H1 (cell line): ENCODE measurements at regions not wholly inside any gene's neighbourhood (a gene's known extent, or its start where the extent isn't known, plus 50 kb on each side); places are given as distances from the start of the nearest gene placed in this dataset.

Experiments used
- CTCF ChIA-PET: fragments of 300-600 bp; sonication (Branson Sonifier 250); formaldehyde crosslinking; loops from one replicate; lab custom pipeline; 2021; ENCODE audit not compliant: partially characterized antibody; lab: Charles Lee
- POLR2A ChIA-PET: fragments of 300-600 bp; sonication (Branson Sonifier 250); formaldehyde crosslinking; loops from one replicate; lab custom pipeline; 2021; ENCODE audit warnings: inconsistent platforms; ENCODE audit not compliant: partially characterized antibody; lab: Charles Lee
- DNase-seq, 2 experiments: peaks; one replicate each; pipeline versions ENCODE4 v3.0.0 to v3.0.0-alpha.2; 2010 to 2022; ENCODE audit warnings: low spot score in 2 of 2, low read depth in 1 of 2, mixed read lengths in 1 of 2
- FAIRE-seq: peaks from 2 replicates; lab custom pipeline; 2011; peaks lifted over from hg19 to GRCh38; lab: Jason Lieb, UNC
- H2AFZ ChIP-seq: 2 replicates; pipeline ENCODE4 v1.8.1; 2012; ENCODE audit warnings: low read length, inconsistent platforms
- H2AK5ac ChIP-seq: 2 replicates; pipeline ENCODE4 v1.6.1; 2013; ENCODE audit warnings: low read depth, low read length
- H2BK120ac ChIP-seq: replicated peaks from 2 replicates; pipeline ENCODE3; 2013; ENCODE audit warnings: low read depth, low read length, inconsistent platforms
- H2BK12ac ChIP-seq: 2 replicates; pipeline ENCODE4 v1.6.1; 2013; ENCODE audit warnings: low read depth, low read length
- H2BK15ac ChIP-seq: 2 replicates; pipeline ENCODE4 v1.6.1; 2013; ENCODE audit warnings: low read length
- H2BK20ac ChIP-seq: 2 replicates; pipeline ENCODE4 v1.6.1; 2013; ENCODE audit warnings: low read length
- H2BK5ac ChIP-seq: 2 replicates; pipeline ENCODE4 v1.6.1; 2013; ENCODE audit warnings: low read depth, low read length
- H3K14ac ChIP-seq: 2 replicates; pipeline ENCODE4 v1.6.1; 2013; ENCODE audit warnings: inconsistent platforms; ENCODE audit not compliant: insufficient read length
- H3K18ac ChIP-seq: 2 replicates; pipeline ENCODE4 v1.6.1; 2013; ENCODE audit warnings: low read length; ENCODE audit errors: extremely low read depth
- H3K23ac ChIP-seq: 2 replicates; pipeline ENCODE4 v1.6.1; 2013; ENCODE audit warnings: inconsistent platforms; ENCODE audit not compliant: insufficient read length
- H3K23me2 ChIP-seq: 2 replicates; pipeline ENCODE4 v1.6.1; 2013; ENCODE audit warnings: low read depth, low read length
- H3K27ac ChIP-seq: 2 replicates; pipeline ENCODE4 v1.6.1; 2011; ENCODE audit warnings: low read depth, low read length, inconsistent platforms
- H3K27me3 ChIP-seq, 4 experiments: replicated peaks in 1 of 4; 1 replicate in 1 of 4; 2 replicates in 3 of 4; pipeline versions ENCODE4 v1.6.1 to v1.8.1; 2011 to 2013; ENCODE audit warnings: low read length in 3 of 4, mild to moderate bottlenecking in 3 of 4, inconsistent platforms in 2 of 4, mixed read lengths in 2 of 4, moderate library complexity in 1 of 4; ENCODE audit not compliant: control insufficient read depth in 3 of 4, insufficient read depth in 3 of 4; ENCODE audit errors: extremely low read depth in 1 of 4
- H3K36me3 ChIP-seq, 4 experiments: 2 replicates each; pipeline versions ENCODE4 v1.6.1 to v1.8.1; 2011 to 2013; ENCODE audit warnings: mild to moderate bottlenecking in 4 of 4, low read length in 3 of 4, moderate library complexity in 2 of 4, control low read depth in 1 of 4, inconsistent platforms in 1 of 4; ENCODE audit not compliant: insufficient read depth in 4 of 4, control insufficient read depth in 2 of 4
- H3K4ac ChIP-seq: replicated peaks from 2 replicates; pipeline ENCODE3; 2013; ENCODE audit warnings: low read length, low read depth, mixed read lengths, inconsistent platforms; ENCODE audit not compliant: insufficient read length
- H3K4me1 ChIP-seq, 4 experiments: replicated peaks in 1 of 4; 1 replicate in 1 of 4; 2 replicates in 3 of 4; pipeline versions ENCODE4 v1.6.1 to v1.8.1; 2011 to 2013; ENCODE audit warnings: low read length in 3 of 4, inconsistent platforms in 2 of 4, mixed read lengths in 1 of 4; ENCODE audit not compliant: insufficient read depth in 4 of 4, control insufficient read depth in 3 of 4
- H3K4me2 ChIP-seq, 2 experiments: 2 replicates each; pipeline versions ENCODE4 v1.6.1 to v1.8.1; 2011 to 2013; ENCODE audit warnings: low read depth in 2 of 2, low read length in 2 of 2, control low read depth in 1 of 2, inconsistent platforms in 1 of 2, mild to moderate bottlenecking in 1 of 2; ENCODE audit not compliant: insufficient read depth in 1 of 2
- H3K4me3 ChIP-seq, 4 experiments: fragments of 200-600, 300-600 bp in 1 of 4; sonication (generic), shearing (Covaris generic), sonication (Bioruptor Twin) in 1 of 4; 2 replicates each; pipeline versions ENCODE4 v1.5.1 to v1.8.1; 2011 to 2016; ENCODE audit warnings: low read length in 4 of 4, low read depth in 3 of 4, control low read depth in 2 of 4, inconsistent platforms in 2 of 4, mild to moderate bottlenecking in 2 of 4, mixed read lengths in 1 of 4, moderate library complexity in 1 of 4; ENCODE audit not compliant: insufficient read depth in 2 of 4; ENCODE audit errors: extremely low read depth in 1 of 4
- H3K56ac ChIP-seq: replicated peaks from 2 replicates; pipeline ENCODE3; 2013; ENCODE audit warnings: low read depth, mild to moderate bottlenecking, mixed read lengths, low read length, inconsistent platforms; ENCODE audit not compliant: insufficient read length
- H3K79me1 ChIP-seq: 2 replicates; pipeline ENCODE4 v1.6.1; 2013; ENCODE audit warnings: low read depth, low read length, control low read depth
- H3K79me2 ChIP-seq, 2 experiments: 2 replicates each; pipeline versions ENCODE4 v1.6.1 to v1.8.1; 2012 to 2013; ENCODE audit warnings: low read length in 2 of 2, mild to moderate bottlenecking in 2 of 2, inconsistent platforms in 1 of 2; ENCODE audit not compliant: insufficient read depth in 2 of 2, control insufficient read depth in 1 of 2
- H3K9ac ChIP-seq, 4 experiments: replicated peaks in 1 of 4; 1 replicate in 1 of 4; 2 replicates in 3 of 4; pipeline versions ENCODE4 v1.6.1 to v1.8.1; 2011 to 2013; ENCODE audit warnings: low read depth in 3 of 4, low read length in 3 of 4, control low read depth in 2 of 4, mild to moderate bottlenecking in 2 of 4, moderate library complexity in 2 of 4, inconsistent platforms in 1 of 4; ENCODE audit errors: extremely low read depth in 1 of 4
- H3K9me3 ChIP-seq, 2 experiments: 2 replicates each; pipeline versions ENCODE4 v1.6.1 to v1.8.1; 2012 to 2013; ENCODE audit warnings: mild to moderate bottlenecking in 2 of 2, moderate library complexity in 2 of 2, control low read depth in 1 of 2, inconsistent platforms in 1 of 2, low read depth in 1 of 2, low read length in 1 of 2, mixed read lengths in 1 of 2; ENCODE audit not compliant: insufficient read depth in 2 of 2
- H4K20me1 ChIP-seq, 2 experiments: replicated peaks in 1 of 2; 2 replicates each; pipeline versions ENCODE3 to v1.8.1; 2011 to 2013; ENCODE audit warnings: inconsistent platforms in 2 of 2, low read length in 2 of 2, mild to moderate bottlenecking in 1 of 2; ENCODE audit not compliant: insufficient read depth in 2 of 2, control insufficient read depth in 1 of 2
- H4K5ac ChIP-seq: 2 replicates; pipeline ENCODE4 v1.6.1; 2013; ENCODE audit warnings: low read length, low read depth, mixed read lengths, inconsistent platforms; ENCODE audit not compliant: insufficient read length
- H4K8ac ChIP-seq: 2 replicates; pipeline ENCODE4 v1.8.0; 2013; ENCODE audit warnings: mild to moderate bottlenecking, moderate library complexity, low read length, inconsistent platforms; ENCODE audit not compliant: insufficient read depth; ENCODE audit errors: extremely low read depth
- H4K91ac ChIP-seq: replicated peaks from 2 replicates; pipeline ENCODE3; 2013; ENCODE audit warnings: low read length, mixed read lengths, inconsistent platforms; ENCODE audit not compliant: insufficient read length
- ASH2L ChIP-seq: fragments of 200-600, 300-600 bp; sonication (generic); IDR thresholded peaks from one replicate; pipeline ENCODE4 v1.7.1; 2017; ENCODE audit warnings: low read length
- BACH1 ChIP-seq: IDR thresholded peaks from 2 replicates; pipeline ENCODE4 v1.6.1; 2012; ENCODE audit warnings: low read length, improper control_type of control experiment
- BRCA1 ChIP-seq: IDR thresholded peaks from 2 replicates; pipeline ENCODE4 v1.6.1; 2012; ENCODE audit warnings: low read depth, low read length, improper control_type of control experiment
- RBBP5 ChIP-seq: IDR thresholded peaks from 2 replicates; pipeline ENCODE4 v1.7.1; 2012; ENCODE audit warnings: low read depth, mild to moderate bottlenecking, inconsistent platforms, low read length, moderate library complexity, borderline replicate concordance
- YY1 ChIP-seq: IDR thresholded peaks from 2 replicates; pipeline ENCODE4 v1.6.1; 2011; ENCODE audit warnings: low read depth, mild to moderate bottlenecking, low read length
- WGBS, 2 experiments: shearing (Covaris generic) in 1 of 2; methylation state at CpG; one replicate each; pipeline versions ENCODE4 v1.1.6 to v1.1.7; 2013 to 2015; ENCODE audit warnings: low lambda C conversion rate in 2 of 2, mixed read lengths in 2 of 2, inconsistent platforms in 1 of 2, low coverage in 1 of 2, missing lambda C conversion rate in 1 of 2; ENCODE audit not compliant: insufficient replicate concordance in 2 of 2, insufficient coverage in 1 of 2, insufficient read length in 1 of 2; ENCODE audit errors: extremely low coverage in 1 of 2, missing lambda C conversion rate in 1 of 2; 5-methylcytosine and 5-hydroxymethylcytosine counted together

DNA sequence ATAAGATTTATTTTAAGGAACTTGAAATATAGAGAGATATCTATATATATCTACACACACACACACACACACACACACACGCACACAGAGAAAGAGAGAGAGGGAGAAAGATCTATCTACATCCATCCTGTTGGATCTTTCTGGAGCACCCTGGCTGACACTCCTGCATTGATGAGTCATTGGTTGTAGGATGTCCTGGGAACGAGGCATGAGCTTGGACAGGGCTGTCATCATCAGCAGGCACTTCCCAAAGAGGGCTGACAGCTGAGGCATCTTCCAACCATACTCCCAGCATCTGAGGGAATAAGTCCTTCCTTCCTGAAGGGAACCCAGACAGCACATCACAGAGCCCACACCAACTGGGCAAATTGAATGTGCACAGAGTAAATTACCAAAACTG lies 99.1 kb upstream of the ERG start:
- Histone ChIP-seq H3K14ac (no peak overlapping the region), H3K79me2 (no peaks in the 10 kb centered on the region; a peak in 1 of 4 replicates), H2BK5ac (no peak overlapping the region), H2AFZ (no peak overlapping the region), H3K9me3 (no peaks in the 10 kb centered on the region), H3K18ac (no peak overlapping the region), H4K20me1 (no peaks in the 10 kb centered on the region), H4K8ac (no peak overlapping the region), H2BK15ac (no peak overlapping the region), H3K4ac (no peak overlapping the region), H3K27ac (no peak overlapping the region), H3K56ac (no peak overlapping the region), H3K23ac (no peak overlapping the region), H4K91ac (no peak overlapping the region), H3K23me2 (no peaks in the 10 kb centered on the region), H2BK120ac (no peak overlapping the region), H3K4me1 (peaks cover 0 to 5% (median under 1%) of the 10 kb centered on the region in 4 experiments; a peak in 4 of 7 replicates), H4K5ac (no peak overlapping the region), H2AK5ac (no peak overlapping the region), H2BK20ac (no peak overlapping the region), H3K4me2 (no peak overlapping the region), H2BK12ac (no peak overlapping the region; the same call in 1 of the 2 replicates), H3K27me3 (no peaks in the 10 kb centered on the region; a peak in 1 of 7 replicates), H3K79me1 (no peaks in the 10 kb centered on the region), H3K36me3 (no peaks in the 10 kb centered on the region), H3K4me3 (no peak overlapping the region), H3K9ac (no peak overlapping the region)
- no peak for FAIRE-seq
- no peak for DNase-seq
- POLR2A ChIA-PET, result no interaction called here
- 75% methylated on average over 2 of the region's 2 CpGs; no CpG with 5 or more reads in 1 of the 2 experiments for WGBS, 2 experiments
- CTCF ChIA-PET, result no interaction called here
- TF ChIP-seq RBBP5 (no peak), BRCA1 (no peak), YY1 (no peak), ASH2L (no peak), BACH1 (no peak)
